PC-9 (cell line): ENCODE measurements at regions not wholly inside any gene's neighbourhood (a gene's known extent, or its start where the extent isn't known, plus 50 kb on each side); places are given as distances from the start of the nearest gene placed in this dataset.

ENCODE experiments used
- BruUV-seq: library from RNA; stranded (reverse); fragments of 400-500 nt; replicated peaks from 2 replicates; lab custom pipeline; 2021; lab: Mats Ljungman, UMichigan
- CTCF ChIA-PET: fragments of 300-600 bp; sonication (Branson Sonifier 250); formaldehyde crosslinking; loops from one replicate; lab custom pipeline; 2022; ENCODE audit warnings: antibody characterized with exemption; lab: Charles Lee
- POLR2A ChIA-PET: fragments of 300-600 bp; sonication (Branson Sonifier 250); formaldehyde crosslinking; loops from one replicate; lab custom pipeline; 2022; ENCODE audit warnings: antibody characterized with exemption; ENCODE audit not compliant: unreplicated experiment; lab: Charles Lee
- DNase-seq, 2 experiments: peaks; one replicate each; pipeline versions ENCODE4 v3.0.0 to v3.0.0-alpha.2; 2015 to 2022; ENCODE audit warnings: mixed read lengths in 1 of 2
- H2AFZ ChIP-seq: fragments of 200-600 bp; sonication (generic); 2 replicates; pipeline ENCODE4 v1.8.1; 2017; ENCODE audit warnings: antibody characterized with exemption
- H3F3A ChIP-seq: fragments of 200-600 bp; sonication (generic); 2 replicates; pipeline ENCODE4 v1.8.1; 2017; ENCODE audit warnings: antibody characterized with exemption, mild to moderate bottlenecking, low read depth; ENCODE audit not compliant: insufficient read depth
- H3K27ac ChIP-seq: fragments of 200-600 bp; sonication (generic); 2 replicates; pipeline ENCODE4 v1.6.1; 2016; ENCODE audit warnings: mixed run types
- H3K27me3 ChIP-seq: fragments of 200-600 bp; sonication (generic); 2 replicates; pipeline ENCODE4 v1.6.1; 2016; ENCODE audit warnings: low read depth, mixed run types; ENCODE audit not compliant: insufficient read depth
- H3K36me3 ChIP-seq: fragments of 200-600 bp; sonication (generic); 2 replicates; pipeline ENCODE4 v1.6.1; 2016; ENCODE audit warnings: low read depth, mixed run types
- H3K4me1 ChIP-seq: fragments of 200-600 bp; sonication (generic); replicated peaks from 2 replicates; pipeline ENCODE4 v1.6.1; 2016; ENCODE audit warnings: mixed run types; ENCODE audit not compliant: insufficient read depth
- H3K4me2 ChIP-seq: fragments of 200-600 bp; sonication (generic); 2 replicates; pipeline ENCODE4 v1.6.1; 2017; ENCODE audit warnings: mixed run types
- H3K4me3 ChIP-seq: fragments of 200-600 bp; sonication (generic); 2 replicates; pipeline ENCODE4 v1.6.1; 2016; ENCODE audit warnings: mixed run types
- H3K79me2 ChIP-seq: fragments of 200-600 bp; sonication (generic); 2 replicates; pipeline ENCODE4 v1.6.1; 2017; ENCODE audit warnings: low read depth, mixed run types
- H3K9me2 ChIP-seq: fragments of 200-600 bp; sonication (generic); 2 replicates; pipeline ENCODE4 v1.8.1; 2017; ENCODE audit warnings: mild to moderate bottlenecking; ENCODE audit not compliant: insufficient read depth
- H3K9me3 ChIP-seq: fragments of 200-600 bp; sonication (generic); 2 replicates; pipeline ENCODE4 v1.8.1; 2016; ENCODE audit warnings: low read depth; ENCODE audit not compliant: insufficient read depth
- H4K20me1 ChIP-seq: fragments of 200-600 bp; sonication (generic); 2 replicates; pipeline ENCODE4 v1.8.1; 2017; ENCODE audit not compliant: insufficient read depth
- CTCF ChIP-seq: fragments of 200-600 bp; sonication (generic); conservative IDR thresholded peaks from 2 replicates; pipeline ENCODE4 v1.6.1; 2017; ENCODE audit warnings: mixed run types, antibody characterized with exemption, mild to moderate bottlenecking, moderate library complexity
- EZH2 ChIP-seq: fragments of 200-600 bp; sonication (generic); IDR thresholded peaks from 2 replicates; pipeline ENCODE4 v1.8.0; 2017; ENCODE audit warnings: antibody characterized with exemption, low read depth
- intact Hi-C: fragments of 100-400 bp; cut with micrococcal nuclease; formaldehyde crosslinking; loops from one replicate; pipeline ENCODE4 v1.10.0; 2022; ENCODE audit not compliant: unreplicated experiment

GRCh38 chr6:121999456-122000065 is 399.9 kb upstream of the HSF2 start:
- Histone ChIP-seq H3K27ac (no peak overlapping the region), H3K4me2 (no peak overlapping the region), H3K79me2 (no peaks in the 10 kb centered on the region), H3K4me1 (no peaks in the 10 kb centered on the region), H3K36me3 (no peaks in the 10 kb centered on the region), H4K20me1 (no peaks in the 10 kb centered on the region), H3K27me3 (no peaks in the 10 kb centered on the region), H3K9me2 (no peaks in the 10 kb centered on the region), H3K9me3 (no peaks in the 10 kb centered on the region), H3F3A (no peaks in the 10 kb centered on the region), H3K4me3 (no peak overlapping the region), H2AFZ (no peak overlapping the region)
- no peak for DNase-seq
- POLR2A ChIA-PET: interaction anchor here (0.6 kb wide), 1 partner anchor 665 kb away, joined by 3 read pairs; the partner anchor contains the start of gene TBC1D32
- no TSS peak for BruUV-seq
- intact Hi-C loops: no loop called here
- TF ChIP-seq EZH2 (no peak), CTCF (no peak)
- CTCF ChIA-PET: no interaction called here

GRCh38 chr6:122005661-122006060 is 393.8 kb upstream of the HSF2 start:
- no peaks in the 10 kb centered on the region for H3K79me2 ChIP-seq
- no peak for TF ChIP-seq CTCF
- TF ChIP-seq EZH2: no peak
- ChIA-PET POLR2A (no interaction called here), CTCF (no interaction called here)
- no peak for DNase-seq
- no peaks in the 10 kb centered on the region for H4K20me1 ChIP-seq
- intact Hi-C loops: no loop called here
- H3F3A ChIP-seq: no peaks in the 10 kb centered on the region
- H3K4me1 ChIP-seq: no peaks in the 10 kb centered on the region
- H3K27ac ChIP-seq: no peak overlapping the region
- BruUV-seq: no TSS peak
- H3K9me3 ChIP-seq: no peaks in the 10 kb centered on the region
- no peaks in the 10 kb centered on the region for H3K36me3 ChIP-seq
- no peaks in the 10 kb centered on the region for H3K9me2 ChIP-seq
- no peak overlapping the region for H3K4me2 ChIP-seq
- no peak overlapping the region for H2AFZ ChIP-seq
- H3K4me3 ChIP-seq: no peak overlapping the region
- H3K27me3 ChIP-seq: no peaks in the 10 kb centered on the region

GRCh38 chr6:122007339-122007738 is 392.1 kb upstream of the HSF2 start:
- intact Hi-C loops: no loop called here
- no peaks in the 10 kb centered on the region for H3F3A ChIP-seq
- H3K79me2 ChIP-seq: no peaks in the 10 kb centered on the region
- H3K9me3 ChIP-seq: no peaks in the 10 kb centered on the region
- CTCF ChIA-PET: no interaction called here
- DNase-seq: no peak
- no peak overlapping the region for H3K4me2 ChIP-seq
- no peak overlapping the region for H3K27ac ChIP-seq
- H4K20me1 ChIP-seq: no peaks in the 10 kb centered on the region
- no peaks in the 10 kb centered on the region for H3K9me2 ChIP-seq
- H2AFZ ChIP-seq: no peak overlapping the region
- POLR2A ChIA-PET: no interaction called here
- no peaks in the 10 kb centered on the region for H3K4me1 ChIP-seq
- no peak for TF ChIP-seq CTCF
- no peak overlapping the region for H3K4me3 ChIP-seq
- no peaks in the 10 kb centered on the region for H3K27me3 ChIP-seq
- BruUV-seq: no TSS peak
- no peaks in the 10 kb centered on the region for H3K36me3 ChIP-seq
